AML-193 (cell line): ENCODE measurements at regions not wholly inside any gene's neighbourhood (a gene's known extent, or its start where the extent isn't known, plus 50 kb on each side); places are given as distances from the start of the nearest gene placed in this dataset.
"Not testable (repeated sequence)": the region's sequence is repeated elsewhere in the genome, so short reads cannot be mapped to it uniquely, and the experiment has no call there.

Experiments
- DNase-seq, 2 experiments: peaks; one replicate each; lab custom pipeline; 2025; lab: John Stamatoyannopoulos, UW

DNA sequence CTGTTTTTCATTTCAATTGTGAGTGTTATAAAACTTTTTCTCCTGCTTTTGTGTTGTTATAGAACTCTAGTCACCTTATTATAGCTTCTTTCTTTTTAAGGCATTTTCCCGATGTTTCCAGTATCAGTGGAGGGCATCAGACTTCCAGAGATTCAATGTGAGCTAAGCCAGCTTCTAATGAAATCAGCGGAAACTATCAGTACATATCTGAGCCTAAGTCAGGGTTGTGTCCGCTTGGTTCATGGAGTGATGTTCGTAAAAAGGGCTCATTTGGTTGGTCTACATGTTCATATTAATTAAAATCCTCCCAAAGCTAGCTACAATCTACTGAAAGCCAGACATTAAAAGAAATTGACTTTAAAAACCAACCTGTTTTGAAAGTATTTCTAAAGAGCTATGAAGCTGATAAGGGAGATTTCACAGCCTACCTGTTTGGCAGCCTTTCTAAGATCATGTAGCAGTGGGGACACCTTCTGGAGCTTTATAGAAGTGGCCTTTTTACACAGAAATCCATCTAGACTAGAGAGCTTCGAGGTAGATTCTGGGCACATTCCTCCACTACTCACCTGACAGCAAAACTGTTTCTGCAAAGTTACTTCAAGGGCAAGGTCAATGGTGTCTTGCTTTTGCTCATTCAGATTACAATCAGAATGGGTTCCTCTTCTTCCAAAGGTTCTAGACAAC, 227.1 kb upstream of the NBPF12 start:
- peak; percentile 9 to 18 for DNase-seq

DNA sequence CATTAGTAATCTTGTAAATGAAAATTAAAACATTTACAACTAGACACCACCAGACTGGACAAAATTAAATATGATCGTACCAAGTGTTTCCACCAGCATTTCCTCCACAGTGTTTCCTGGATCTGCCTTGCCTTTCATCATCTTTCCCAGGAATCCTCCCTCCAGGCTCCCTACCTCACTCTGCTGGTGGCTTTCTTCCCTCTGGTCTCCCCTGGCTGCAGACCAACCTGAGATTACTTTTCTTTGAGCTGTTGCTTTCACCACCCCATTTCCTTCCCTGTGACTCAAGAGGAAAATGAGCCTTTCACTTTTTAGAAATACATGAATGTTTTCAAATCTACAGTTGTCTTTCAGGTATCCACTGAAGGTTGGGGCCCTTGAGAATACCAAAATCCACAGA, 228.8 kb upstream of the NBPF12 start:
- DNase-seq, result not testable (repeated sequence)

DNA sequence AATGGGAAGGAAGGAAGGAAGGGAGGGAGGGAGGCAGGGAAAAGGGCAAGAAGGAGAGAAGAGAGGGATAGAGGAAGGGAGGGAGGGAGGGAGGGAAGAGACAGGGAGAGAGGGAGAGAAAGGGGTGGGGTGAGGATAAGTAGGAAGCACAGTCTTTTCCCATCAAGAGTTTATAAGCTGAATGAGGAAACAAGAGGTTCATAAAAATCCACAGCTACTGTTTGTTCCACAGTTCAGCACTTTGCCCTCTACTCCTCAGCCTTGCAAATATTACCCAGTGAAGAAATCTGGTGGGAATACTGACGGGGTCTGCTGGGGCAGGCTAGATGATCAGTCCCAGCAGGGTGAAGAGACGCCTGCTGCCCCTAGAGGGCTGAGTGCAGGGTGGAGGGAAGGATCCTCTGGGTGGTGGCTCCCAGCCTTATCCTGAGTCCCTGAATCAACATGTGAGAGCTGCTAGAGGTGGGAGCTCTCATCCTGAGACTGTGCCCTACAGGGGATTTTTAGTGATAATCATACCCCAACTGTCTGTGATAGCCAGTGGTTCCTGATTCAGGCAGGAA, 233.9 kb upstream of the NBPF12 start:
- DNase-seq, result not testable (repeated sequence)

DNA sequence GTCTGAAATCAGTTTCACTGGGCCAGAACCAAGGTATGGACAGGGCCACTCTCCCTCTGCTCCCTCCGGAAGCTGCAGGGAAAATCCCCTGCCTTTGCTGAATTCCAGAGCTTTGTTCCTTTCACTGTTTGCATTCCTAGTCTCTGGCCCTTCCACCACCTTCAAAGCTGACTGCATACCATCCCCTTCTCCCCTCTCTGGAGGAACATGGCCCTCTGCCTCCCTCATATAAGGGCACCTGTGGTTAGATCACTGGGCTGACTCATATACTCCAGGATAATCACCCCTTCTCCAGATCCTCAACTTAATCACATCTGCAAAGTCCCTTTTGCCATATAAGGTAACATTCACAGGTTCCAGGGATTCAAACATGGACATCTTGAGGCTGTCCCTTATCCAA, 236.8 kb upstream of the NBPF12 start:
- not testable (repeated sequence) for DNase-seq

DNA sequence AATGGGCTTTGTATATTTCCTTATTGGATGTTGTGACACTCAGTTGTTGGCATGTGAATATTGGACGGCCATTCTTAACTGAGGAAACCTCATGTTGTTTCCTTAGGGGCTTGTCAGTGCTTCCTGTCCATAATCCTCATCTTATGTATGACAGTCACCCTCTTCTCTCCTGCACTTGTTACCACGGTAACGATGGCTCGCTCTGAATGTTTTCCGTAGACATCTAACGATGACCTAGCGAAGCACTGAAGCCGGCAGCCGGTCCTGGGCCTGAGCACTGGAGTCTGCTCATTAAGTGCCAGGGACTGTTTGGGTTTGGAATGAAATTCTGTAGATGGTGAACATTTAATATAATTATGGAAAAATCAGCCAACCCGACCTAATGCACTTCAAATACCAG, 242.7 kb upstream of the NBPF12 start:
- not testable (repeated sequence) for DNase-seq

DNA sequence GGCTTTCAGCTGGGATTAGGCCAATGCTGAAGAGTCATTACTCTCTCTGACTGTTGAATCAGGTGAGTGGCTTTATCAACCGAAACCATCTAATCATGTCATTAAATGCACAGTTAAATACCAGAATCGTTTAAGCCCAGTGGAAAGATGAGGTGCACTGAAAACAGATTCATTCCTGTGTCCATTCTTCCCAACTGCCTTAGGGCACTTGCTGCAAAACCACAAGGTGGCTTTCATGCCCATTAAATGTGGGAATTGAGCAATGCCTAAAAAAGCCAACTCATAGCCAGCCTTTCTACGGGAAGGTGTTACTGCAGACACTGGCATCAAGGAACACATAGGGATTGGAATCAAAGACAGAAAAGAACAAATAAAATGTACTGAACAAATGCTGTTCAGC, 246.3 kb upstream of the NBPF12 start:
- DNase-seq, result not testable (repeated sequence)

DNA sequence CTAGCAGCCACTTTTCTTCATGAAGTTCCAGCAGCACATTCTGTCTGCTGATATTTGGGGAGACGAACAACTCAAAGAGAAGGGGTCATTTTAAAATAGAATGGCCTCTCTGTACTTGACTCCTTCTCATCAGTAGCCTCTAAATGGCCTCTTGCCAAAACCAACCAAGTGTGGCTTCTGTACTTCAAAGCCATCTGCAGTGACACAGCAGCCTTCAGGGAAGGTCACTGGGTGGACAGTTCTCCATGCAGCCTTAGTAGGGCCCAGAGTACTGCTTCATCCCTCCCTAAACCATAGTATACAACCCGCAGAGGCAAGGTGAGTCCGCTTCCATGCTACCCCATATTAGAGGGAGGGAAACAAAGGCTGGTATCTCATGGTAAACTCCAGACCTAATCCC, 249.2 kb upstream of the NBPF12 start:
- not testable (repeated sequence) for DNase-seq

DNA sequence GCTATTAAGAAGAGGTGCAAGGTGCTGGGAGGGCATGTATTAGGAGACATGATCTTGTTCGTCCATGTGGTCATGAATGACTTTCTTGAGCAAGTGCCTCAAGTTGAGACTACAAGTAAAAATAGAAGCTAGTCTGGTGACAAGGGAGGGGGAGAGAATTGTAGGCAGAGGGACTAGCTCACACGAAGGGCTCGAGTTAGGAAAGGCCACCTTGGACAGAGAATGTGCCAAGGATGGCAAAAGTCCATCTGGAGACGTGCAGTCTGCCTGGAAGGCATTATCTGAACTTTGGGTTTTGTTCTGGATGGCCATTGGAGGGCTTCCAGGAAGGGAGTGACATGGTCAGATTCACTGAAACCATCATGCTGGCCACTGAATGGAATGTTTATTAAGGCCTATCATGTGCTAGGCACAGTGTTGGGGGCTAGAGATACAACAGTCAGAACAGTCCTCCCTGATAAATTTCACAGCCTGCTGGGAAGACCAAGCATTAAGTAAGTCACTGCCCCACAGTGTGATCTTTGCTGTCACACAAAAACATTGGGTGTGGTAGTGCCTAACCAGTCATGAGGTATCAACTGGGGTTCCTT, 251.3 kb upstream of the NBPF12 start:
- not testable (repeated sequence) for DNase-seq

DNA sequence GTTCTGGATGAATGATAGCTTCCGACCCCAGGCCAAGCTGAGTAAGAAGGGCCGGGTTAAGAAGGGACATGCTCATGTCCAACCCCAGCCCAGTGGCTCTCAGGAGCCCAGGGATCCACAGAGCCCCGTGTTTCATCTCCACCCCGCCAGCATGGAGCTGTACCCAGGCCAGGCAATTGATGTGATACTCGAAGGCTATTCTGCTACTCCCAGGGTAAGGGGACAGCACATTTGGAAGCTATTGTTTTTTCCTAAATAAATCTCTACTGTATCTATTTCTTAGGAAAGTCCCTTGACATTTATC, 255.0 kb upstream of the NBPF12 start:
- not testable (repeated sequence) for DNase-seq

DNA sequence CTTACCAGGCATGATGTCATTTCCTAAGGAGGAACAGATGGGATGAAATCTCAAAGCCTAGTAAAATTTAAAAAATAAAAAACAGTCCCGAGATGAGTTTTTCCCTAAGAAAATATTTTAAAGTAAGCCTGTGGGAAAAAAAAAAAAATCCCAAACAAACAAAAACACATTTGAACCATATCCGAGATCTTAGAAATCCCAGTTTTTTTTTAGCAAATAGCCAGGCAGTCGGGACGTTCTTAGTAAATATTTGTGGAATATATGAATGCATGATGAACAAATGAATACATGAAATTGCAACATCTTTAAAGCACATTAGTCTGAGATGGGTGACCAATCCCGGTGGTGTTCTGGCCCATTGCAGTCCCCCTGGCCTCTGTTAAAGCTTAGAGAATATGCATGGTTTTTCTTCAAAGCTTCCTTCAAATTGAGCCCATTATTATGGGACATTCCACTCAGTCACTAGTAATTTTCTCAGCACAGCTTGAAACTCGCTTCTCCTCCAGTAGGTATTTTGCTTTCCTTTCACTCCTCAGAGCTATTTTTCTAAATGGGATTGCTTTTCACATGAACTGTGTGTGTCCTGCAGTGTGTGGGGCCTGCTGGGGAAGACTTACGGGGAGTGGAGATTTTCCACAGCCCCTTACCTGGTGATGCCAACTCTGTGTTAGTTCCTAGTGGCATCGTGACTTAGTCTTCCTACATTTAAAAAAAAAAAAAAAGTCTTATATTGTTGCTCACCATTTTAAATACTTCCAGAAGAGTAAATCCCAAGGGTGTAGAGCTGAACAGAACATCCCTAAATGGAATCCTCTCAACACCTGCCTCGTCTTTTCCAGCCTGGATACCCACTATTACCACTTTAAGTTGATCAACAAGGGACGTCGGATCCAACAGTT, 255.6 kb upstream of the NBPF12 start:
- not testable (repeated sequence) for DNase-seq

DNA sequence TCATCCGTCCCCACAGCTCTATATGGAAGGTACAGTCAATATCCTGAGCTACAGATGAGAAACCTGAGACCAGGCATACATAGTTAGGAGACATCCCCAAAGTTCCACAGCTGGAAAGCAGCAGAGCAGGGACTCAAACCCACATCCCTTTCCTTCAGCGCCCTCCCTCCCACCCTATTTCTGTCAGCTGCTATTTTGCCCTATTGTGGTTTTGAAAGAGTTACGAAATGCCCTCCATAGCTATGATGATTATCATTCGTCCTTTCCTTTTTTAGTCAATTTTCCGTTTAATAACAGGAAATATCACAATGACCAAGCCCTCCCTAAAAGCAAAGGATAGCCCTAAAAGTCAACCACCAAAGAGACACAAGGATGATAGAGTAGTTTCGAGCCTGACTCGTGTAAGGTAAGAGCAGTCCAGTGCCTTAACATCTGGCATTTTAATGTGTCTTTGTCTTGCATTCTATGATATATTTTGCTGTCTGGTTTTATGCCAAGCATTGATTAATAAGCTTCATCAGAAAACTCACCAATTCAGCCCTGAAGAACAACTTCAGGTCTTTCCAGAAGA, 264.3 kb upstream of the NBPF12 start:
- peak; percentile 44 to 52 for DNase-seq

DNA sequence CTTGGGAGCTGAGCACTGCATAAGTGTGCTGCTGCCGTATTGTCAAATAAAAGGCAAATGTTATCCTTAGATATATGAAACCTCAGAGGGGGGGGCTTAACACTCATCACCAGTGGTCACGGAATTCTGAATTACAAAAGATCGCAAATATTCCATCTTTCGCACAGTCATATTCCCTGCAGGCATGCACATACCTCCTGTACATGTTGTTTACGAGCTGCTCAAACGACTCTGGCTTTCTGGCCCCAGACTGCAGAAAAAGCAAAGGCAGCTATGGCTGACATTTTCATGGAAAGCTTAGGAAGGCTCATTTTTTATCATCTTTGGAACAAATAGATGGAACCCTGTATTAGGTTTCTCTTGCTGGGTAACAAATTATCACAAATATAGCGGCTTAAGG, 265.5 kb upstream of the NBPF12 start:
- DNase-seq, result not testable (repeated sequence)

DNA sequence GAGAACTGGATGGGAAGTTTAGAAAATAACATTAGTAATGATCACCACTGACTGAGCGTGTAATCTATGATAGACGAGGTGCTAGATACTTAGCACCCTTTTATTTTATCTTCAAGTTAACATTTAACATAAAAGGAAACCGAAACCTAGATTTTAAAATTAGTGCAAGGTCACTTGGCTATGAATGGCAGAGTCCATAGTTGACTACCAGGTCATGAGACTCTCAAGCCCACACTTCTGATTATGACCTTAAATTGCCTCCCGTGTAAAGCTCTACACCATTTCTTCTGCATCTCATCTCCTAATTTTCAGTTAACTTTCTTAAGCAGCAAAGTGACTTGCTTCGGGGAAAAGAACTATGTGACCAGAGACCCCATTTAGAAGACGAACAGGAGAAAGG, 266.5 kb upstream of the NBPF12 start:
- not testable (repeated sequence) for DNase-seq

DNA sequence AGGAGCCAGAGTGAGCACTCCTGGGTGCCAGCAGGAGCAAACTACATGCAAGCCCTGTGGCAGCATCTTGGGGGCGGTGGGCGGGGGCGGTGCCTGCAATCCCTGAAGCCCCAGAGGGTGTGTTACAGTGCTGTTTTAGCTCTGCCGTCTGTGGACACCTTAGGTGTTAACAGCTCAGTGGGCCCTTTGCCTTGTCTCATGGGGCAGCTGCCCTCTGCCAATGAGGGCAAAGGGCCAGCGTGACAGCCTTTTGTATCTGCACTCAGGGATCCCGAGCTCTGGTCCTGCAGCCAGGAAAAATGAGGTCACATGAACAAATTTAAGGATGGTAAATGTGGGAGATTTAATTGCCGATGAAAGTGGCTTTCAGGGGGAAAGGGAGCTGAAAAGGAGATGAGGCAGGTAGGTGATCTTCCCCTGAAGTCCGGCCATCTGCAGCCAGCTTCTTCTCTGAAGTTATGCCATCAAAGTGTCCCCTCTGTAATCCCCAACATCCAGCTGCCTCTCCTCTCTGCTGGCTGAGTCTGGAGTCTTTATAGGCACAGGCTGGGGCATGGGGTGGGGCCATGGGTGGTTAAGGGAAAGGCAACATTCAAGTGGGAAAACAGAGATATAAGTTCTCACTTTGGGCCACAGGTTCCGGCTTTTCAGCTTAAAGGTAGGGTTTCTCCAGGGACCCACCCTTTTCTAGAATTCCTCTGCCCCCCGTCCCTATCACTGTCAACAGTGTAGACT, 267.1 kb upstream of the NBPF12 start:
- not testable (repeated sequence) for DNase-seq

DNA sequence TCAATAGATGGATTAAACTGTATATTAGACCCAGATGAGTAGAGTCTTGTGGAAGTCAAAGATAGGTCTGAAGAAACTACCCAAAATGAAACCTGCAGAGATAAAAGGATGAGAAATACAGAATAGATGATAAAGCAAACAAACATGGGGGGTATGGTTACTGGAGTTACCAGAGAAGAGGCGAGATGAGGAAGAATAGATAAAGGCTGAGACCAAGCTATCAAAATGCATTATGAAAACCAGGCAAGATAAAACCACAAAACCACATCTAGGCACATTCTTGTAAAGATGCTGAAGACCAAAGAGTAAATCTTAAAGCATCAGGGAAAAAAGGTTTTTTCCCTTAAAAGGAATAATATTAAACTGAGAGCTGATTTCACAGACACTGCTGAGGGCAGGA, 271.8 kb upstream of the NBPF12 start:
- DNase-seq, result not testable (repeated sequence)

DNA sequence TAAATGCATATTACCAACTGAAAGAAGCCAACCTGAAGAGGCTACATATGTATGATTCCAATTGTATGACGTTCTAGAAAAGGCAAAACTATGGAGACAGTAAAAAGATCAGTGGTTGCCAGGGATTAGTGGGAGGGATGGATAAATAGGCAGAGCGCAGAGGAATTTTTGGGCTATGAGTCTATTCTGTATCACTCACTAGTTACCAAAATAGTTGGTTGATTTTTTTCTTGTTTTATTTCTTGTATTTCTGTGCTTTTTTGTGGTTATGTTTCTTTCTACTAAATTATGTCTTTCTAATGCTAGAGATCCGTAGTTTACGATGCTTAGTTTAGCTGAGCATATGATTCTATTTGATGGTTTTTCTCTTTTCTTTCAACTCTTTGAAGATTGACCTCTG, 277.9 kb upstream of the NBPF12 start:
- DNase-seq, result not testable (repeated sequence)

DNA sequence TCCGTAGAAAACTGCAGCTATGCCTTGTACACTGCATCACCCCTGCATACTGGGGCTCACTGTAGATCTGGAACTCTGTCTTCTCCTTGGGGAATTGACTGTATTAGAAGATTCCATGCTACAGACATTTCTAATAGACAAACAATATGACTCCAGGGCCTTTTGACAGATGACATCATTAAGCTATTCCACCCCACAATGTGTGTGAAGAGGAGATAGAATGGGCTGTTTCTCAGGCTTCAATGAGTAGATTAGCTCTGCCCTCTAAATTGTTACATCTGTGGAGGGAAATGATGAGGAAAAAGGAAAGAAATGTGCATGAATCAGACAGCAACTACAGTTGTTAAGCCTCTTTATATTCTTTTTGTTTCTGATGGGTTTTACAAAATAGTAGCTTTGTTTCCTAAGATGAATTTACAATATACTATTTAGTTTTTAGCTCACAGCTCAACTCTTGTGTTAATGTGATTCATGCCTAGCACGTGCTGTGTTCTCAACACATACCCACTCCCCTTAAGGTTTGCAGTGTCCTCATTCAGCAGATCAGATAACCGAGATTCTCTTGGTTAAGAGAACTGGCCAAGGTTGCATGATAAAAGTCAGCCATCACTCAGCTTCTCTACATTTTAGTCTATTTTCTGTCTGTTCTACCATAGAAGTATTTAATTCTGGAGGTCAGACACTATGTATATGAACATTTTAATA, 281.6 kb upstream of the NBPF12 start:
- not testable (repeated sequence) for DNase-seq

DNA sequence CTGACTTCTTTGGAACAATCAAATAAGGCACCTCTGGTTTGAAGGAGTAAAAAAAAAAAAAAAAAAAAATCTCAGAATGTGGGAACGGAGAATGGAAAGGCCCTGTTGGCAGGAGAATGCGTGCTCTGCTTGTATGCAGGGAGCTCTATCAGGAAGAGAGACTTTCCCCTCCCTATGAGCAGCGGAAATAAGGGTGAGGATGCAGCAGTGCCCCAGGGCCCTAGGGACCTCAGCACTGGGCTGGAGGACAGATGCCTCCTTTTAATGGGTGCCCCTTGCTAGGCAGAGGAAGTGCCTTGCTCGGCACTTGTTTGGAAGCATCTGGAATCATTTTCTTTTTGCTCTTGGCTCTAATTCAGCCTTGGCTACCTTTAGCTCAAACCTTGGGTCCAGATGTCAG, 283.4 kb upstream of the NBPF12 start:
- not testable (repeated sequence) for DNase-seq

DNA sequence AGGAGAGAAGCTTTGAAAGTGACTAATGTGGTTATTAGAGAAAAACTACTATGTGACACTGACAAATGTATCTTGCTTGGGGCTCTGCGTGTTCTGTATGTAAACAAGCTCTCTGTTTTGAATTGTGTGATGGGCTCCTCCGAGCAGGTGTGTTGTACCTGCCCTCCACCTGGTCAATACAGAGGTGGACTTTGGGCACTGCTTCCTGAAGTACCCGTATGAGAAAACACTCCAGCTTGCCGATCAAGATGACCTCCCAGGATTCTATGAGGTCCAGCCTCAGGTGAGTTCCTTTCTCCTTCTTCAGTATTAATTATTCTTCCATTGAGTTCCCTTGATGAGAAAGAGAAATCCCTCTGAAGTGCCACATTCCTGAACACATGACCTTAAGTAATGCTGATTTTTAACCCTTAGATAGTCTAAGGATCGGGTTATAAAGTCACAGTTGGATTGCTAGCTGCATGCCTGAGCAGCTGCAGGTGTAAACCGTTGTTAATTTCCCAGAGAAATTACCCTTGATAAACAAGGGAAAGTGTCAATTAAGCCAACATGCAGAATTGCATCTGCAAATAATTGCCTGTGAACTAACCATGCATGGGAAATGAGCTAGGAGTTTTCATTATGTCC, 292.0 kb upstream of the NBPF12 start:
- not testable (repeated sequence) for DNase-seq

DNA sequence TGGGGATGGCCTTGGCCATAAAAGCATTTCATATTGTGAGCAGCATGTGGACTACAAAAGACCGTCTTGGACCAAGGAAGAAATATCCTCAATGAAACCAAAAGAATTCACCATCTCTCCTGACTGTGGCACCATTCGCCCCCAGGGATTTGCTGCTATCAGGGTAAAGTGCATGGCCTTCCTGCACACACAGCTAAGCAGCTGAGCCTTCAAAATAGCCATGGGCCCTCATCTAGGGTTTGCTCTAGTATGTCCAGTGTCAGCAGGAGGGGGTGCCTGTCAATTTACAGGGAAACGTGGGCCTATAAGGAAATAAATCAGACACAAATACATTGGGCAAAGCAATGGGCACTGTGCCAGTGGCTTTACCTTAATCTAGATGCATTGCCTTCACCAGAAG, 296.6 kb upstream of the NBPF12 start:
- DNase-seq, result not testable (repeated sequence)
